ENCODE measurements at regions not wholly inside any gene's neighbourhood (a gene's known extent, or its start where the extent isn't known, plus 50 kb on each side); places are given as distances from the start of the nearest gene placed in this dataset.
"Not testable (repeated sequence)": the region's sequence is repeated elsewhere in the genome, so short reads cannot be mapped to it uniquely, and the experiment has no call there.

- no peak for DNase-seq (ENCODE audit: low read depth in 2 of 2)
These were observed 719.2 kb downstream of the NTRK3 start for GRCh38 chr15:87537295-87537694.

GRCh38 chr15:87533637-87534036 is 722.9 kb downstream of the NTRK3 start:
- not testable (repeated sequence) for DNase-seq (ENCODE audit: low read depth in 2 of 2)

DNA sequence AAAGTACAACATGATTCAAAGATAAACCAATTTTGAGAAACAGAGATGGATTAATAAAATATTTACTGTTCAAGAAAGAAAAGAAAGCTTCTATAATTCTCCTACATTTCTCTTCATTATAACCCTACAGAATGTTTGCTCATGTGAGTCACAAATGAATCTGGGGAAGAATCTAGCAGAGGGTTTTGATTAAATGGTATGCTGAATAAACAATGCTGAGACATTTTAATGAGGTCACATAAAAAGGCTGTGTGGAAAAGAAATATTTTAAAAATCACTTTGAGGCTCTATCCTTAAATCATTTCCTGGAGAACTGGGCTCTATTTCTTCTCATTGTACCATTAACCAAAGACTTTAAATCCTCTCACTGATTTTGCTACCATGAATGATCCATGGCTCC is 727.7 kb downstream of the NTRK3 start:
- no peak for DNase-seq (ENCODE audit: low read depth in 2 of 2)

DNA sequence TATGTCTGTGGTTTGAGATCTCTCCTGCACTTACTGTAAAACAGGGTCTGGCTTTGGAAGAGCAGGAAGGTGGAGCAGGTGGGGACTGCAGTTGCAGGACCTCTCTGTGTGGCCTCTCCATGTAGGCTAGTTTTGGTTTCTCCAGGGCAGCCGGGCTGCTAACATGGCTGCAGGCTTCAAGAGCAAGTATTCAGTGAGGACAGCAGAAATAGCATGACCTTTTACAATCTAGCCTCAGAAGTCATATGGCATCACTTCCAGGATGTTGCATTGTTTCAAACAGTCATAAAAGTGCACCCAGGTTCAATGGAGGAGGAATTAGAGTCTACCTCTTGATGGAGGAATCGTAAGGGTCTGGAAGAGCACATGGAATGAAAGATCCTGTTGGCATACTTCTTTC is 728.7 kb downstream of the NTRK3 start:
- no peak for DNase-seq (ENCODE audit: low read depth in 2 of 2)

DNA sequence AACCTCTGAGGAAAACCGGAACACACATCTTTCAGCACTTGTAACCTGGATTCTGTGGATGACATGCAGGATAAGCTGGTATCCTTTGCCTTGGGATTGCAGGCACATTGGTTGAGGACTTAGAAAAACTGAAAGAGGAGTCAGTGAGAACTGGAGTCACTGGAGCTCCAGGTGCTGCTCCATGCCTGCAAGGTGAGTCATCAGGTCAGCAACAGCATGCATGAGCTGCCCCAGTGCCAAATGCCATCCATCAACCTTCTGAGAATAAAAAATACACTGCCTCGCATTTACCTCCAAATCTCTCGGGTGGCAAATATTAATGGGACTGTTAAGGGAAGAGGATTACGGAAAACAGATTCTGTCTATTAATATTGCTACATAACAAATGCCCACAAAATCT is 729.1 kb downstream of the NTRK3 start:
- no peak for DNase-seq (ENCODE audit: low read depth in 2 of 2)

DNA sequence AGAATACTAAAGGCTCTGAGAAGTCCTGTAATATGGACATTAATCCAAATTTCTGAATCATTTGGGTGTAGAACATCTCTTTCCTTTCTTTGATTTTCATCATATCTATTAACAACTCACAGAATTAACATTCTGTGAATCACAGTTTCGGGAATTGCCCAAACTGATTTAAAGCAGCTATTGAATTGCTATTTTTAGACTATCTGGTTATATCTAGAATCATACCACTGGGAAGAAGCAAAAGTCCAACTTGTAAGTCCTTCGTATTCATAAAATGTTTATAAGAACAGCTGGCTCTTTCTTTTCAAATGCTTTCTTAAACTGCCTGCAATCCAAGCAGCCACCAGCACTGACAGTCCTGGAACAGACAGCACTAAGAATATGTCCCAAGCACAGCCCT is 733.0 kb downstream of the NTRK3 start:
- no peak for DNase-seq (ENCODE audit: low read depth in 2 of 2)

GRCh38 chr15:87522997-87523396 is 733.5 kb downstream of the NTRK3 start:
- no peak for DNase-seq (ENCODE audit: low read depth in 2 of 2)

- no peak for DNase-seq (ENCODE audit: low read depth in 2 of 2)
These were observed 737.6 kb downstream of the NTRK3 start for GRCh38 chr15:87518957-87519356.

- DNase-seq (ENCODE audit: low read depth in 2 of 2) = no peak
These were observed 748.5 kb downstream of the NTRK3 start for GRCh38 chr15:87508086-87508485.

DNA sequence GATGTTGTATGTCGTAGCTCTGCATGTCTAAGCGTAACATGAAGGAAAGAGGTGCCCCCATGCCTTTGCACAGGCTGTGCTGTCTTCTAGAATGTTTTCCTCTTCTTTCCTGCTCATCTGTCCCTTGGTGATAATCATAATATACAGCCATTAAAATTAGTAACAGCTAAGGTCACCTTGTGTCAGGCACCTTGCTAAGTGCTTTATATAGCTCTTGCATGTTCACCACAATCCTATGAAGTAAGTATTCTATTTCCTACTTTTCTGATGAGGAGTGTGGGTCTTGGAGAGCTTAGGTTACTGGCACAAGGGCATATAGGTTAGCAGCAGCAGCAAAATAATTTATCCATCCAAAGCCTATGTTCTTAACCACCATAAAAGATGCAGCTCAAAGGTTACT is 754.4 kb downstream of the NTRK3 start:
- no peak for DNase-seq (ENCODE audit: low read depth in 2 of 2)

- DNase-seq (ENCODE audit: low read depth in 2 of 2) = no peak
These were observed 756.3 kb downstream of the NTRK3 start for GRCh38 chr15:87500240-87500639.

DNA sequence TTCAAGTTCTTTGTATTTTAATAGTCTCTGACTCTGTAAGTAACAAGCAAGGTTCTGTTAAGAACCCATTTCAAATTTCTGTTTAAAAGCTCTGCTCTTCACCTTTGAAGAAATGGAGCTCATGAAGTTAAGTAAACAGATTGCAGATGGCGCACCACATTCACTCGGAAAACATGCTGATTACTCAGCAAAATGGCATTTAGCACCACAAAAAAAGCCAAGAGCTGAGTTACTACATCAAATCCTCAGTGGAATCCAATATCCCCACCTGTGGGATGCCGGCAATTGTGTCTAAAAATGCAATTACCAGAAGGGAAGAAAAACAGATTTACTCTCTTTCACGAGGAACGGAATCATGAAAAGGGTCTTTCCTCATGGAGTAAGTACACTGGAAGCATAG is 758.0 kb downstream of the NTRK3 start:
- DNase-seq (ENCODE audit: low read depth in 2 of 2) = no peak

- no peak for DNase-seq (ENCODE audit: low read depth in 2 of 2)
These were observed 759.7 kb downstream of the NTRK3 start for GRCh38 chr15:87496795-87497194.

DNA sequence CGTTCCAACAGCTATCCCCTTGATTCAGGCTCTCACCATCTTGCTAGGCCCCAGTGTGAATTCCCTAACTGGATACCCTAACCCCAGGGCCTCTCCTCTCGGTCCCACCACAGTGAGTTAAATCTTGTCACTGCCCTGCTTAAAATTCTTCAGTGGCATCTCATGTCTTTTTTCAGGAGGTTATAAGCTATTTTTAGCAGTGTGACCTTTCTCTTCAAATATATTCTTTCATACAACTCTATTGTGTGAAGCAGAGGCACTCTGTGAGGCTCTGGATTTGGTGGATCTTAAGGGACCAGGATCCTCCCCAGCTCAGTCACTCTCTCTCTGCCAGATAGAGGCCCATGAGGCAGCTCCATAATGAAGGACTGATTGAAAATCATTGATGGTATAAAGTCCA is 760.4 kb downstream of the NTRK3 start:
- DNase-seq (ENCODE audit: low read depth in 2 of 2) = no peak

DNA sequence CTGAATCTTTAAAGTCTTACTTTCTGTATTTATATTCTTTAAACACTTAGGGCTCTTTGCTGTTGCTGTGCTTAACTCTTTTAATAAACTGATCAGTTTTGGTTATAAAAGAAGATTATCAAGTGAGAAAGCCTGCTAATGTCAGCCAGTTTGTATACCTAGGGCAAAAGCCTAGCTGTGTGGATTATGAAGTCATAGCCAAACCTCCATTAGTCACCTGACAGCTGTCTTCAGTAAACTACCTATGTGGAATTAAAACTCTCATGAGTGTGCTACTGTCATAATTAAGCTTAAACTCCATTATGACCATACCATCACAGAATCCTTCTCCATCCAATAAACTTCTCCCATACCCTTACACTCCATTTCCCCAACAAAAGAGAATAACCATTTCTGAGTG is 762.7 kb downstream of the NTRK3 start:
- no peak for DNase-seq (ENCODE audit: low read depth in 2 of 2)

GRCh38 chr15:87492321-87492720 is 764.2 kb downstream of the NTRK3 start:
- DNase-seq (ENCODE audit: low read depth in 2 of 2) = no peak

- DNase-seq (ENCODE audit: low read depth in 2 of 2) = no peak
These were observed 765.9 kb downstream of the NTRK3 start for GRCh38 chr15:87490666-87491065.

DNA sequence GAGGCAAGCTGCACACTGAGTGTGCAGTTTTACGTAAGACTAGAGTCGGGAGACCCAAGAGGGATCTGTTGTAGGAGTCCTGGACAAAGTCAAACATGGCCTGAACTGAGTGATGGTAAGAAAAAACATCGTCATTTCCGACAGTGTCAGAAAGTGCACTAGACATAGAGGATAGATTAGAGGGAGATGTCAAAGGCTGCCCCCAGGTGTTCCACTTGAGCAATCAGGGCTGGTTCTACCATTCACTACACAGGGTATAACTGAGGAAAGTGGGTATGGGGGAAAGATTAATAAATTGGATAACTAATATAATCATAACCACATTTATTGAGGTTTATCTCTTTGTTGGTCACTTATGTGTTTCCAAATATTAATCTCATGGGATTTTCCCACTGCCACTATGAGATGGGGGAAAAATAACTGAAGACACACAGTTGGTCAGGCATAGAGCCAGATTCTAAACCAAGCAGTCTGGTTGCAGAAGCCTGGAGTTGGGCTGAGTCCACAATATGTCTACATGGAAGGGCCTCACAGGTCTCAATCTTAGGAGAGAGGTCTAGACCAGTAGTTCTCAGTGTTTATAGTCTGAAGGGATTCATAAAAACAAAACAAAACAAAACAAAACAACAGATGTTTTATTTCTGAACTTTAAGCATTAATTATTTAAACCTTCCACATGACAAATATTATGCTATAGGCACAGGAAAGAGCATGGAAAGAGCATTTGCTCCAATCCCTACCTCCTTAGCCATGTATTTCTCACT is 766.5 kb downstream of the NTRK3 start:
- DNase-seq (ENCODE audit: low read depth in 2 of 2) = no peak

- no peak for DNase-seq (ENCODE audit: low read depth in 2 of 2)
These were observed 767.1 kb downstream of the NTRK3 start for GRCh38 chr15:87489456-87489855.

- no peak for DNase-seq (ENCODE audit: low read depth in 2 of 2)
These were observed 769.1 kb downstream of the NTRK3 start for GRCh38 chr15:87487484-87487883.

DNA sequence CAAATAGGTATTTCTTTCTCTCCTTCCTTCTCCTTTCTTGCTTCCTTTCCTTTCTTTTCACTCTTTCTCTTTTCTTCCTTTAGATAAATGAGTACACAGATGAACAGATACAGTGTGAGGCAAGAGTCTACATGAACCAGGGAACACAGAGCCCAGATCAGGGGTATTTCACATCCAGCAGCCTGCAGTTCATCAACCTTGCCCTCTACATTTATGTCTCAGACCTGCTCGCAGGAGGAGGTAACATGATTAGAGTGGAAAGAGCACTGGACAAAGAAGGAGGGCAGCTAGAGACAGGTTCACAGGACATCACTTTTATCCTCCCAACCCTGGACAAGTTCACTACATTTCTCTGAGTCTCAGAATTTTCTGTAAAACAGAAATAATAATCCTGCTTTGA is 773.1 kb downstream of the NTRK3 start:
- no peak for DNase-seq (ENCODE audit: low read depth in 2 of 2)

GRCh38 chr15:87481126-87481525 is 775.4 kb downstream of the NTRK3 start:
- no peak for DNase-seq (ENCODE audit: low read depth in 2 of 2)

DNA sequence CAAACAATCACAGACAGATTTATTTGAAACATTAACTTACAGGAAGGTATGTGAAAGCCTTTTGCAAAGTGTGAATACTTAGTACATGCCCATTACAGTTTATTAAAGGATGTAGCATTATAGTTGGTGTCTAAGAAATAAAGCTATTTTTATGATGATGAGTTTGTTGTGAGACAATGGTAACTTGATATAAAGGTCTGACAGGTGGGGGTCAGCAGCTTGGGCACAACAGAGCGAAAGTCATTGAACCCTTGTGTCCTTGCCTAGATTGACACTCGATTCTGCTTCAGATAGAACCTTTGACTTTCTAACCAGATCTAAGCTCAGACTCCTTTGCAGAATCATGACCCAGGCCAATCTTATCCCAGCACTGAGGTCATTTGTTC is 777.9 kb downstream of the NTRK3 start:
- no peak for DNase-seq (ENCODE audit: low read depth in 2 of 2)
